ENCODE measurements at regions not wholly inside any gene's neighbourhood (a gene's known extent, or its start where the extent isn't known, plus 50 kb on each side); places are given as distances from the start of the nearest gene placed in this dataset.

DNA sequence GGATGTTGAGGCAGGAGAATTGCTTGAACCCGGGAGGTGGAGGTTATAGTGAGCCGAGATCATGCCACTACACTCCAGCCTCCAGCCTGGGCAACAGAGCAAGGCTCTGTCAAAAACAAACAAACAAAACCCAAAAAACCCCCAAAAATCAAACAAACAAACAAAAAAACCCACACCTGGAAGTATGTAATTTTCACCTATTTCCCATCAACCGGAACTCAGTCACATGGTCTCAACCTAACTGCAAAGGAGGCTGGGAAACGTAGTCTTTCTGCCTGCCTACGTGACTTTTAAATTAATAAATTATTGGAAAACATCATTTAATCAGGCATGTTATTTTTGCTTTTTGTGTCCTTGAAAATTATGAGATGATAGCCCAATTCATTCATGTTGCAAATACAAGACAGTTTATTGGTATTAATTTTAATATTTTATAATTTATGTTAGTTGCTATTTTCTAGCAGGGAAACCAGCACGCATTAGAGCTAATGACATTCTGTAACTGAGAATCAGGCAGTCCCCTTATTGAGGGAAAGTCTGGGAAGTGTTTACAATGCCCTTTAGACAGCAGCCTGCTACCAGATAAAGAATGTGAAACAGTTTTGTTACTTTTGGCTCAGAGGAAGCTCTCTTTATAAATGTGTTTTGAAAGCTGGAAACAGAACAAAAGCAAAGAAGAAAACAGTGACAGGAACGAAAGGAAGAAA, 110.3 kb downstream of the NXNL2 start:
- TF ChIP-seq, protein P1, sequence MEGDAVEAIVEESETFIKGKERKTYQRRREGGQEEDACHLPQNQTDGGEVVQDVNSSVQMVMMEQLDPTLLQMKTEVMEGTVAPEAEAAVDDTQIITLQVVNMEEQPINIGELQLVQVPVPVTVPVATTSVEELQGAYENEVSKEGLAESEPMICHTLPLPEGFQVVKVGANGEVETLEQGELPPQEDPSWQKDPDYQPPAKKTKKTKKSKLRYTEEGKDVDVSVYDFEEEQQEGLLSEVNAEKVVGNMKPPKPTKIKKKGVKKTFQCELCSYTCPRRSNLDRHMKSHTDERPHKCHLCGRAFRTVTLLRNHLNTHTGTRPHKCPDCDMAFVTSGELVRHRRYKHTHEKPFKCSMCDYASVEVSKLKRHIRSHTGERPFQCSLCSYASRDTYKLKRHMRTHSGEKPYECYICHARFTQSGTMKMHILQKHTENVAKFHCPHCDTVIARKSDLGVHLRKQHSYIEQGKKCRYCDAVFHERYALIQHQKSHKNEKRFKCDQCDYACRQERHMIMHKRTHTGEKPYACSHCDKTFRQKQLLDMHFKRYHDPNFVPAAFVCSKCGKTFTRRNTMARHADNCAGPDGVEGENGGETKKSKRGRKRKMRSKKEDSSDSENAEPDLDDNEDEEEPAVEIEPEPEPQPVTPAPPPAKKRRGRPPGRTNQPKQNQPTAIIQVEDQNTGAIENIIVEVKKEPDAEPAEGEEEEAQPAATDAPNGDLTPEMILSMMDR (IDR thresholded peaks at IDR 0.05 in 8 of 11, conservative IDR thresholded peaks at IDR 0.05 in 3 of 11): no peak
- no peak for TF ChIP-seq POLR2A (IDR thresholded peaks at IDR 0.05)

Data from spleen (tissue), 7 donors.